ENCODE measurements at regions not wholly inside any gene's neighbourhood (a gene's known extent, or its start where the extent isn't known, plus 50 kb on each side); places are given as distances from the start of the nearest gene placed in this dataset.

DNA sequence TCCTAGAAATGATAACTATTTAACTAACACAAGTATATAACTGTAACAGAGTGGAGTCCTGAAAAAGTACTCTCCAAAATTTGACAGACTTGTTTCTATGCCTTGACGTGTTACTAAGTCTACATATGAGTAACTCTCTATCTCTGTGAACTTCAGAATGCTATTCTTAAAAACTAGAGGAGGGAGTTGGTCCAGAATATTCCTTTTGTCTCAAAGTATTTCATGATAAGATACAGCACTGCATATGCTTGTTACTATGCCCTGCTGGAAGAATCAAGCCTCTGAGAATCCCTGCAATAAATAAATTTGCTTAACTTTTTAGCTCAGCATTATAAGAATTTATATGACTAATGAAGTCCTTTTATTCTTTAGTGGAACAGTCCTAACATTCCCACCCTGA, 50.9 kb upstream of the ATXN3L start:
- Histone ChIP-seq H2AFZ (ENCODE audit: low read length) (no peak overlapping the region), H3K79me1 (ENCODE audit: insufficient read depth, low read depth, low read length, poor library complexity, severe bottlenecking) (no peaks in the 10 kb centered on the region), H2BK20ac (ENCODE audit: low read depth, low read length, poor library complexity, severe bottlenecking) (no peak overlapping the region), H2BK5ac (ENCODE audit: insufficient read length, low read length) (no peak overlapping the region), H3K4me1 (ENCODE audit: insufficient read depth, low read length) (no peaks in the 10 kb centered on the region; the same call in 1 of the 2 replicates), H3K14ac (ENCODE audit: insufficient read depth, low read length) (no peak overlapping the region), H3K4me2 (ENCODE audit: insufficient read depth, insufficient read length, low read length) (no peak overlapping the region), H3K23me2 (ENCODE audit: insufficient read length, low read depth, low read length, poor library complexity, severe bottlenecking) (no peaks in the 10 kb centered on the region), H3K79me2 (ENCODE audit: insufficient read depth, low read length) (no peaks in the 10 kb centered on the region), H2BK120ac (ENCODE audit: low read depth, low read length, poor library complexity, severe bottlenecking) (no peak overlapping the region), H4K91ac (ENCODE audit: insufficient read length, low read depth, low read length) (no peak overlapping the region), H2AK5ac (ENCODE audit: insufficient read length, low read length) (no peak overlapping the region), H2BK12ac (ENCODE audit: insufficient read length, low read depth, low read length) (no peak overlapping the region), H3K27ac (ENCODE audit: insufficient read length, low read depth, low read length) (no peak overlapping the region), H3K4ac (ENCODE audit: low read depth, low read length) (no peak overlapping the region), H4K20me1 (ENCODE audit: control insufficient read depth, insufficient read depth, insufficient read length) (no peaks in the 10 kb centered on the region), H2BK15ac (ENCODE audit: low read depth, low read length) (no peak overlapping the region), H4K5ac (ENCODE audit: insufficient read length, low read depth, low read length) (no peak overlapping the region), H3K56ac (ENCODE audit: insufficient read length, low read depth, low read length) (no peak overlapping the region), H3K18ac (ENCODE audit: insufficient read length, low read depth, low read length) (no peak overlapping the region), H4K8ac (replicated peaks; ENCODE audit: insufficient read length, low read depth, low read length) (no peak overlapping the region), H3K9ac (ENCODE audit: extremely low read depth, insufficient read length, low read length) (no peak overlapping the region), H3K27me3 (ENCODE audit: insufficient read depth, low read length) (no peaks in the 10 kb centered on the region), H3K9me3 (ENCODE audit: control insufficient read depth, low read depth, low read length) (no peaks in the 10 kb centered on the region), H3K23ac (ENCODE audit: insufficient read length, low read depth, low read length) (no peak overlapping the region), H3T11ph (ENCODE audit: low read length) (no peak overlapping the region)
- no peak for DNase-seq
- no peak overlapping the region for H3K27ac Mint-ChIP-seq
- H3K4me3 Mint-ChIP-seq: no peak overlapping the region
- no peaks in the 10 kb centered on the region; a peak in 2 of 7 replicates for H3K36me3 Mint-ChIP-seq (ENCODE audit: insufficient read depth in 1 of 3, low read depth in 3 of 3)
- WGBS (ENCODE audit: extremely low coverage, insufficient read length, low lambda C conversion rate): no CpG with 5 or more reads among the region's 1 CpG
- no peaks in the 10 kb centered on the region for H3K27me3 Mint-ChIP-seq (ENCODE audit: low read depth)
- TF ChIP-seq, protein P1, sequence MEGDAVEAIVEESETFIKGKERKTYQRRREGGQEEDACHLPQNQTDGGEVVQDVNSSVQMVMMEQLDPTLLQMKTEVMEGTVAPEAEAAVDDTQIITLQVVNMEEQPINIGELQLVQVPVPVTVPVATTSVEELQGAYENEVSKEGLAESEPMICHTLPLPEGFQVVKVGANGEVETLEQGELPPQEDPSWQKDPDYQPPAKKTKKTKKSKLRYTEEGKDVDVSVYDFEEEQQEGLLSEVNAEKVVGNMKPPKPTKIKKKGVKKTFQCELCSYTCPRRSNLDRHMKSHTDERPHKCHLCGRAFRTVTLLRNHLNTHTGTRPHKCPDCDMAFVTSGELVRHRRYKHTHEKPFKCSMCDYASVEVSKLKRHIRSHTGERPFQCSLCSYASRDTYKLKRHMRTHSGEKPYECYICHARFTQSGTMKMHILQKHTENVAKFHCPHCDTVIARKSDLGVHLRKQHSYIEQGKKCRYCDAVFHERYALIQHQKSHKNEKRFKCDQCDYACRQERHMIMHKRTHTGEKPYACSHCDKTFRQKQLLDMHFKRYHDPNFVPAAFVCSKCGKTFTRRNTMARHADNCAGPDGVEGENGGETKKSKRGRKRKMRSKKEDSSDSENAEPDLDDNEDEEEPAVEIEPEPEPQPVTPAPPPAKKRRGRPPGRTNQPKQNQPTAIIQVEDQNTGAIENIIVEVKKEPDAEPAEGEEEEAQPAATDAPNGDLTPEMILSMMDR (conservative IDR thresholded peaks at IDR 0.05): no peak
- H3K4me1 Mint-ChIP-seq: peaks cover 16 to 21% of the 10 kb centered on the region in 2 experiments
- peaks cover 38 to 41% of the 10 kb centered on the region in 2 experiments for H3K9me3 Mint-ChIP-seq

Data from H9 (cell line).